Muscle layer of duodenum (tissue), 2 donors: ENCODE measurements at regions not wholly inside any gene's neighbourhood (a gene's known extent, or its start where the extent isn't known, plus 50 kb on each side); places are given as distances from the start of the nearest gene placed in this dataset.

Source experiments
- H3K27ac ChIP-seq: one replicate; pipeline ENCODE4 v1.7.0; 2013; ENCODE audit warnings: mild to moderate bottlenecking, low read length
- H3K27me3 ChIP-seq: one replicate; pipeline ENCODE4 v1.7.0; 2013; ENCODE audit warnings: low read depth, mild to moderate bottlenecking, control low read depth, low read length
- H3K36me3 ChIP-seq, 2 donors: one replicate each; pipeline ENCODE4 v1.7.0; 2013; ENCODE audit warnings: low read length in 2 of 2, control low read depth in 1 of 2, mild to moderate bottlenecking in 1 of 2; ENCODE audit not compliant: insufficient read depth in 2 of 2, control insufficient read depth in 1 of 2
- H3K4me1 ChIP-seq, 2 donors: one replicate each; pipeline ENCODE4 v1.7.0; 2013; ENCODE audit warnings: low read length in 2 of 2, mild to moderate bottlenecking in 2 of 2, control low read depth in 1 of 2, moderate library complexity in 1 of 2; ENCODE audit not compliant: insufficient read depth in 2 of 2, control insufficient read depth in 1 of 2
- H3K4me3 ChIP-seq, 2 donors: one replicate each; pipeline ENCODE4 v1.7.0; 2013; ENCODE audit warnings: low read length in 2 of 2, low read depth in 1 of 2, mild to moderate bottlenecking in 1 of 2
- H3K9me3 ChIP-seq, 2 donors: one replicate each; pipeline ENCODE4 v1.7.0; 2013; ENCODE audit warnings: low read length in 2 of 2, control low read depth in 1 of 2, mild to moderate bottlenecking in 1 of 2; ENCODE audit not compliant: control insufficient read depth in 1 of 2
- donor health status: healthy.

DNA sequence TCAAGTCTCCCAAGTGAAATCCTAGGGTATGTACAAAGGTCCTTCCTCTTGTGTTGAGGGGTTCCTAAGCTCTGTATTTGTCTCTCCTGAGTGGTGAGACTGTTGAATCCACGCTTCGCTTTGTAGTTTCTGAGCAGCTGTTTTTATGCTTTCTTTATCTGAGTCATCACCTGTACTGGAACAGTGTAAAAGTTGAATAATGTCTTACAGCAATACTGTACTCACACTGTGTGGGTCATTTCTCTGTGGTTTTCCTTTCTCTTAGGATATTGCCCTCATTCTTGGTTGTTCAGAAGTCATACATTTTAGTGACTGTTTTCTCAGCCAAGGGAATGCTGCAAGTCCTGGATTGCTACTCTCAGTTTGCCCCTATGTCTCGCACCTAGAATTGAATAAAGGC is 1596.6 kb downstream of the SLITRK5 start:
- no peaks in the 10 kb centered on the region for H3K9me3 ChIP-seq
- no peak overlapping the region for H3K27ac ChIP-seq
- H3K4me3 ChIP-seq = no peak overlapping the region
- no peaks in the 10 kb centered on the region for H3K36me3 ChIP-seq
- no peaks in the 10 kb centered on the region for H3K4me1 ChIP-seq
- H3K27me3 ChIP-seq = no peaks in the 10 kb centered on the region

DNA sequence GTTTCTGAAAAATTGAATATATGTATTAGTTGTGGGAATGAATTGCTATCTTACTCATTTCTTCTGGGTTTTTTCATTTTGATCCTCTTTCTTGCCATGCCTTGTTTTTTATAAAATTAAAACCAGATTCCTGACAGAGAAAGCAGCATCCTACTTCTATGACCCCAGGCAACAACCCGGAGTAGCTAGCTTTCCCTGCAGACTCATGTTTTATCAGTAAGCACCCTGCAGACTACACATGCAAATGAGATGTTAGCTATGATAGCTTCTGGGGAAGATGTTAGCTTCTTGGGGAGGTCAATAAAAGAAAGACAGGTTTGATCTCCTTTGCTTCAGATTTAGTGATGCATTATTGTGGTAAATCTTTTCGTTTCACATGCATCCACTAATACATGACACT is 1598.6 kb downstream of the SLITRK5 start:
- H3K36me3 ChIP-seq = no peaks in the 10 kb centered on the region
- no peaks in the 10 kb centered on the region for H3K4me1 ChIP-seq
- H3K9me3 ChIP-seq = no peaks in the 10 kb centered on the region
- no peaks in the 10 kb centered on the region for H3K27me3 ChIP-seq
- H3K27ac ChIP-seq = no peak overlapping the region
- H3K4me3 ChIP-seq = no peak overlapping the region

DNA sequence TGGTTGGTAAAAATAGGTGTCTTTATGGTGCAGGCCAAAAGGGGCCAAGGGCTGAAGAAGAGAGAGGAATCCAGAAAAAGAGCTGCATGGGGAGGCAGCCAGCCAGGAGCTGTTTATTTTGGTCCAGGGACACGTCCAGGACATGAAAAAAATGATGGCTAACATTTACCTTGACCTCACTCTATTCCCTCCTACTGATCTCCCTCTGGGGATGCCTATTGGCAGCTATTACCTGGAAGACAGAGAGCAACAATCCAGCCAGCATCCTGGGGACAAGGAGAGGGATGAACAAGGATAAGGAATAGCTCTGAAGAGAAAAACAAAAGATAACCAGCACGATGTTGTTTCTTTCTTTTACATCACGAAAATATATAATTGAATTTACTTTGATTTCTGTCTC is 1599.6 kb downstream of the SLITRK5 start:
- no peaks in the 10 kb centered on the region for H3K27me3 ChIP-seq
- no peaks in the 10 kb centered on the region for H3K9me3 ChIP-seq
- H3K4me1 ChIP-seq = no peaks in the 10 kb centered on the region
- H3K4me3 ChIP-seq = no peak overlapping the region
- no peaks in the 10 kb centered on the region for H3K36me3 ChIP-seq
- H3K27ac ChIP-seq = no peak overlapping the region

DNA sequence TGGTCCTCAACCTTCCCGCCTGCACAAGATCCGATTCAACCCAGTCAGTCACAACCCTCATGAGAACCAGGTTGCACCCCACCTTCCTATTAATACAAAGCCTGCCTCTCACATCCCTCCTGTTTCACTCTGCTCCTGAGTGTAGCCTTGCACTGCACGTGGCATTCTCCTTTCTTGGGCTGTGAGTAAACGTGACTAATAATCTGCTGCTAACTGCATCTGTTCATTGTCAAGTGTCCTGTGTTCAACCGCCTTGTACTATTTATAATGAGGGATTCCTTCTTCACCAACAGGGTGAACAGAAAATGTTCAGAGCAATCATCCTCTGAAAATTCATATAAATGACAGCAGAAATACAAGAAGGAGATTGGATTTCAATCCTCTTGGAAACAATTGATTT is 1608.2 kb downstream of the SLITRK5 start:
- Histone ChIP-seq H3K4me3 (no peak overlapping the region), H3K4me1 (peaks cover 0 to 4% of the 10 kb centered on the region in 2 donors), H3K36me3 (no peaks in the 10 kb centered on the region), H3K27me3 (no peaks in the 10 kb centered on the region), H3K27ac (no peak overlapping the region), H3K9me3 (no peaks in the 10 kb centered on the region)

DNA sequence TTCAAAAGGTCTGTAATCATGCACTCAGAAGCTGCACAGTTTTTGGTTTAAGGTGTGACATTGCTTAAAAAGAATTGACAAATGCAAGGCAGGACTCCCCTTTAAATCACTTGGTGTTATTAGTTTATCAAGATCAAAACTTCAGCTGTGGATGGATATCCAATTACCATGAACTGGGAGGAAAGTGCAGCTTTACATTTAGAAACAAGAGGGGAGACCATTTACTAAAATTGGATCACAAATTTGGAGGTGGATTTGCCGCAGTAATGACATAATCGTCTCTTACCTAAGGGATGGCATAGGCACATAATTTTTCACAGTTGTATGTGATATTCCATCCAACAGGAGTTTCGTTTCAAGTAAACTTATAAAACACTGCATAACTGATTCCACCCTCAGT is 1610.2 kb downstream of the SLITRK5 start:
- H3K27ac ChIP-seq = no peak overlapping the region
- H3K27me3 ChIP-seq = no peaks in the 10 kb centered on the region
- H3K36me3 ChIP-seq = no peaks in the 10 kb centered on the region
- H3K4me3 ChIP-seq = no peak overlapping the region
- peaks cover 0 to 4% of the 10 kb centered on the region in 2 donors for H3K4me1 ChIP-seq
- no peaks in the 10 kb centered on the region for H3K9me3 ChIP-seq

DNA sequence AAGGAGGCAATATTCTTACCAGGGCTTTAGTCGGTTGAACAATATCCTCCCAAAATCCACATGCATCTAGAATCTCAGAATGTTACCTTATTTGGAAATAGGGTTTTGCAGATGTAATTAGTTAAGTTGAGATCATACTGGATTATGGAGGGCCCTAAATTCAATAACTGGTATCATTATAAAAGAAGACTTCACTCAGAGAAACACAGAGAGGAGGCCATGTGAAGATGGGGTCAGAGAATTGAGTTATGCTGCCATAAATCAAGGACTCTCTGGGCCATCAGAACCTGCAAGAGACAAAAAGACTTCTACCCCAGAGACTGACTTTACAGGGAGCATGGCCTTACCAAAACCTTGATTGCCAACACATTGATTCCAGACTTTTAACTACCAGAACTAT is 1611.1 kb downstream of the SLITRK5 start:
- Histone ChIP-seq H3K27ac (no peak overlapping the region), H3K9me3 (no peaks in the 10 kb centered on the region), H3K36me3 (no peaks in the 10 kb centered on the region), H3K4me3 (no peak overlapping the region), H3K27me3 (no peaks in the 10 kb centered on the region), H3K4me1 (peaks cover 0 to 4% of the 10 kb centered on the region in 2 donors)

DNA sequence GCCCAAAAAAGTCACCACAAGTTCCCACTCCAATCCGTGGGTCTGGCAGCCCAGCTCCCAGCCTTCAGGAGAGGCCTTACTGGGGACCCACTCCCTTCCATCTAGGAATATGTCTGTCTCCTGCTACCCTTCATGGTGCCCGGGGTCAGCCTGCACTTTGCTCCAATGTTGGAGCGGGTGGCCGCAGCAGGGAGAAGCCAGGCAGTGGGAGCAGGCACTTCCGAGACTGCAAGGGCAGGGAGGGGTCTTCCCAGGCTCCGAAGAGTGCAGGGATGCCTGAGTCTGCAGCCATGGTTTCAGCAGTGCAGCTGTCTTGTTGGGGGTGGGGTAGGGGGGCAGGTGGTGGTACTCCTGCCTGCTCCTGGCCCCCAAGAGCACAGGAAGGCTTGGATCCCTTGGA is 1616.2 kb downstream of the SLITRK5 start:
- Histone ChIP-seq H3K4me1 (no peaks in the 10 kb centered on the region), H3K4me3 (no peak overlapping the region), H3K36me3 (no peaks in the 10 kb centered on the region), H3K27ac (no peak overlapping the region), H3K9me3 (peaks cover 0 to 4% of the 10 kb centered on the region in 2 donors), H3K27me3 (no peaks in the 10 kb centered on the region)

DNA sequence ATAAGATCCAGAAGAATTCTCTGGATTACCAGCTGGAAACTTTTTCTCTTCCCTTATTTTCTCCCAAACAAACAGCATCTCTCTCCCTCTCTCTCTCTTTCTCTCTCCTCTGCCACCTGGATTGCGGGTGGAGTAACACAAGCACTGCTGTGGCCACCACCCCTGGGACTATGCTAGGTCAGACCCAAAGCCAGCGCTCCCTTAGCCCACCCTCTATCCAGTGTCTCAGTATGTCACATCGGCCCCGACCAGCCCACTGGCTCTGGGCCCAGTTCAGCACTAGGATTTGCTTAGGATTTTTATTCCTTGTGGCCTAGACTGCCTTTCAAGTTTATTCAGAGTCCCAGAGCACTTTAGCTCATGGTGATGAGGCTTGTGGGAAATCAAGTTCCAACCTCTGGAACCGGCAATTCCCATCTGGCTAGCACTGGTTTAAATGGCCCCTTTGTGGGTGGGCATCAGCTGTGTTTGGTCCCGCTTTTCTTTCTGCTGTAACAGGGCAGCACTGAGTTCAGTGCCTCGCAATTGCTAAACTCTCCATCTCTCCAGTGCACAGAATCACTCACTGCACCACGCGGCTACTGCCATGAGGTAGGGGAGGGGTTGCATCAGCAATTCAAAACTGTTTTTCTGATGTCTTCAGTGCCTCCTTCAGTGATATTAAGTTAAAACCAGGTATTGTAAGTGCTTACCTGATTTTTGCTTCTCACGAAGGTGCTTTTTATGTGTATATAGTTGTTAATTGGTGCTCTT is 1623.1 kb downstream of the SLITRK5 start:
- no peaks in the 10 kb centered on the region for H3K4me1 ChIP-seq
- no peaks in the 10 kb centered on the region for H3K9me3 ChIP-seq
- H3K27ac ChIP-seq = no peak overlapping the region
- H3K4me3 ChIP-seq = no peak overlapping the region
- H3K27me3 ChIP-seq = no peaks in the 10 kb centered on the region
- H3K36me3 ChIP-seq = no peaks in the 10 kb centered on the region

DNA sequence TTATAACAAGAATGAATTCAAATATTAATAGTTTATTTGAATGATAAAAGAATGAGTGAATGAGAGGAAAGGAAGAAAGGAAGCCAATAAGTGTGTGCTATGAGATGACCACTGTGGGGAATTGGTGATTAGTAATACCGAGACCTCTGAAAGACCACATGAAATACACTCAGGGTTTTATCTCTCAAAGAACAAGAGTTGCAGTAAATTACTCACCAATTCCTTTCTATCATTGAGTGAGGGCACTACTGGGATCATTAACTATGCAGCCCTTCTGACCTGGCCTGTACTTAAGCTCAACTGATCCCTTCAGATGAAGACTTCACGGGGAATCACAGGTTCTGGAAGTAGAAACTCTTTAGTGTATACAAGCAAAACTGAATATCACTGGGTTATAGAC is 1636.1 kb downstream of the SLITRK5 start:
- Histone ChIP-seq H3K27me3 (no peaks in the 10 kb centered on the region), H3K4me1 (no peaks in the 10 kb centered on the region), H3K36me3 (no peaks in the 10 kb centered on the region), H3K27ac (no peak overlapping the region), H3K4me3 (no peak overlapping the region), H3K9me3 (no peaks in the 10 kb centered on the region)

DNA sequence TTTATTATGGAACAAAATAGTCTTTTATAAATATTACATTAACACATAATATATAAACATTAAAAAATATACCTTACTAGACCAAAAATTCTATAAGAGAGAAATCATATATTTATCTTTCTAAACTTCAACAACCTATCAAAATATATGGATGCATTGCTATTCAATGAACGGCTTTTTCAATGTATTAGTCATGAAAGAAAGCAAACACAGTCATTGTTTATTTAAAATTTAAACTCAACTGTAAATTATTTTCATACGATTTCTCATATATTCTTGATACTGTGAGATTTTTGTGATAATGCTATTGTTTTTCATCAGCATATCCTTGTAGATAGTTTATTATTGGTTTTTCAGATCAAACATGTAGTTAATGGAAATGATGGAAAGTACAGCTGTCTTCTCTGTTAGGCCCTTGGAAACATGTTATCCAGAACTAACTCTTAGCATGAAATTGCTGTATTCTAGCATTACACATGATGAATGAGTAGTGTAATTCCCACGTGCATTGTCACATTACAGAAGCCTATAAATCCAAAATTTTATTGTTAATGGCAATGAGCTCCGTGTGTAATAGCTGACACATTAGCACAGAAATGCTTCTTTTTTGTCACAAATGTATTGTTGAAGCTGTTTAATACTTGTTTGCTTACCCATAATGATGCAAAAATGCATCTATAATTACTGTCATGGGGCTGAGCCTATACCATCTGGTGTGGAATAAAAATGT is 1639.9 kb downstream of the SLITRK5 start:
- H3K4me3 ChIP-seq = no peak overlapping the region
- no peaks in the 10 kb centered on the region for H3K4me1 ChIP-seq
- no peaks in the 10 kb centered on the region for H3K9me3 ChIP-seq
- H3K27ac ChIP-seq = no peak overlapping the region
- no peaks in the 10 kb centered on the region for H3K27me3 ChIP-seq
- H3K36me3 ChIP-seq = no peaks in the 10 kb centered on the region

DNA sequence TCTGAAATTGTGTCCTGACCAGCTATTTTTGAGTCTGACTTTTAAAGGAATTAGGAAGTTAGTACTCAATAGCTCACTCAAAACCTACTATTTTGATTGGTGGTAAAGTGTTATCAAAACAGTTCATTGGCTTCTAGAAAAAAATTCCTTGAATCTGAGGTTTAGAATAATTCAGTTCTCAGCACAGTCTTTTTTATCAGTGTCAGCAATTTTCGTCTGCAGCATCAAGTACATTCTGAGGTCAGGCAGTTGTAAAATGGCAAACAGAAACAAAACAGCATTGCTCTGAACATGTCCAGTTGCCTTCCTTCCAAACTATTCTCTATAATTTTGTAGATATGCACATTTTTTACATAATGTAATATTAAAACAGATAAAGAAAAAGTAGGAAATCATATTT is 1644.1 kb downstream of the SLITRK5 start:
- Histone ChIP-seq H3K27ac (no peak overlapping the region), H3K27me3 (no peaks in the 10 kb centered on the region), H3K4me1 (no peaks in the 10 kb centered on the region), H3K4me3 (no peak overlapping the region), H3K9me3 (no peaks in the 10 kb centered on the region), H3K36me3 (no peaks in the 10 kb centered on the region)

DNA sequence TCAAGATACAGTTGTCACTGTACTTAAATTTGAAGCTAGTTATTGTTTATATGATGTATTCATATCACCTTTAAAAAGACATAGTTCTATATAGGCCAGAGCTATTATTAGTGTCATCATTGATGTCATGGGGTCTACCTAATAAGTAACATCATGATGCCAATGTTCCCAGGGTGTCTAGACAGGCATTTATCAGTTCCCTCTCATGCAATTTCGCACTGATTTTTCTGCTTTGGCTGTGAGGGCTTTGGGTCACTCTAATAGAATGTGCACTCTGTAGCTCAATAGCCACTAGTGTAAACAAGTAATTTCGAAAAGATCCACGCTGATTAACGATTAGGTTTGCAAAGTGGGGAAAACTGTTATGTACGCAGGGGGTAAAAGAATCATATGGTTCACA is 1651.3 kb downstream of the SLITRK5 start:
- H3K9me3 ChIP-seq = no peaks in the 10 kb centered on the region
- no peak overlapping the region for H3K27ac ChIP-seq
- H3K27me3 ChIP-seq = no peaks in the 10 kb centered on the region
- no peaks in the 10 kb centered on the region for H3K4me1 ChIP-seq
- H3K36me3 ChIP-seq = no peaks in the 10 kb centered on the region
- no peak overlapping the region for H3K4me3 ChIP-seq
